H9 (cell line): ENCODE measurements at regions not wholly inside any gene's neighbourhood (a gene's known extent, or its start where the extent isn't known, plus 50 kb on each side); places are given as distances from the start of the nearest gene placed in this dataset.

Experiments used
- DNase-seq: peaks from one replicate; pipeline ENCODE4 v3.0.0-alpha.2; 2017
- H2AFZ ChIP-seq: one replicate; pipeline ENCODE4 v1.6.1; 2013; ENCODE audit warnings: mild to moderate bottlenecking, low read length, control low read depth, moderate library complexity
- H2AK5ac ChIP-seq: 2 replicates; pipeline ENCODE4 v1.6.1; 2013; ENCODE audit warnings: low read length, control low read depth, mixed read lengths; ENCODE audit not compliant: insufficient read length
- H2BK120ac ChIP-seq: one replicate; pipeline ENCODE4 v1.6.1; 2013; ENCODE audit warnings: low read depth, mild to moderate bottlenecking, low read length, control low read depth, inconsistent platforms; ENCODE audit not compliant: poor library complexity, severe bottlenecking
- H2BK12ac ChIP-seq: 2 replicates; pipeline ENCODE4 v1.6.1; 2013; ENCODE audit warnings: low read length, control low read depth, mixed read lengths, low read depth; ENCODE audit not compliant: insufficient read length
- H2BK15ac ChIP-seq: 2 replicates; pipeline ENCODE4 v1.6.1; 2013; ENCODE audit warnings: low read depth, low read length, control low read depth
- H2BK20ac ChIP-seq: one replicate; pipeline ENCODE4 v1.6.1; 2013; ENCODE audit warnings: low read depth, mild to moderate bottlenecking, low read length, control low read depth, inconsistent platforms; ENCODE audit not compliant: poor library complexity, severe bottlenecking
- H2BK5ac ChIP-seq: 2 replicates; pipeline ENCODE4 v1.6.1; 2013; ENCODE audit warnings: low read length, control low read depth, mixed read lengths; ENCODE audit not compliant: insufficient read length
- H3K14ac ChIP-seq: 2 replicates; pipeline ENCODE4 v1.6.1; 2013; ENCODE audit warnings: low read length, control low read depth; ENCODE audit not compliant: insufficient read depth
- H3K18ac ChIP-seq: 2 replicates; pipeline ENCODE4 v1.6.1; 2013; ENCODE audit warnings: low read depth, mild to moderate bottlenecking, mixed read lengths, low read length, control low read depth; ENCODE audit not compliant: insufficient read length
- H3K23ac ChIP-seq: 2 replicates; pipeline ENCODE4 v1.6.1; 2013; ENCODE audit warnings: low read length, control low read depth, mixed read lengths, low read depth; ENCODE audit not compliant: insufficient read length
- H3K23me2 ChIP-seq: 2 replicates; pipeline ENCODE4 v1.6.1; 2013; ENCODE audit warnings: low read depth, mild to moderate bottlenecking, mixed read lengths, low read length, control low read depth; ENCODE audit not compliant: insufficient read length, poor library complexity, severe bottlenecking
- H3K27ac ChIP-seq: 2 replicates; pipeline ENCODE4 v1.5.1; 2013; ENCODE audit warnings: low read length, control low read depth, mixed read lengths, low read depth; ENCODE audit not compliant: insufficient read length
- H3K27me3 ChIP-seq: 2 replicates; pipeline ENCODE4 v1.6.1; 2013; ENCODE audit warnings: low read length, control low read depth, inconsistent platforms; ENCODE audit not compliant: insufficient read depth
- H3K4ac ChIP-seq: 2 replicates; pipeline ENCODE4 v1.6.1; 2013; ENCODE audit warnings: low read depth, mild to moderate bottlenecking, control low read depth, inconsistent platforms, low read length, moderate library complexity
- H3K4me1 ChIP-seq: 2 replicates; pipeline ENCODE4 v1.6.1; 2013; ENCODE audit warnings: low read length, control low read depth, inconsistent platforms; ENCODE audit not compliant: insufficient read depth
- H3K4me2 ChIP-seq: 2 replicates; pipeline ENCODE4 v1.6.1; 2013; ENCODE audit warnings: low read length, control low read depth, mixed read lengths; ENCODE audit not compliant: insufficient read length, insufficient read depth
- H3K56ac ChIP-seq: 2 replicates; pipeline ENCODE4 v1.6.1; 2013; ENCODE audit warnings: low read depth, mild to moderate bottlenecking, mixed read lengths, low read length, control low read depth; ENCODE audit not compliant: insufficient read length
- H3K79me1 ChIP-seq: 2 replicates; pipeline ENCODE4 v1.6.1; 2013; ENCODE audit warnings: low read depth, mild to moderate bottlenecking, moderate library complexity, low read length, control low read depth, inconsistent platforms; ENCODE audit not compliant: insufficient read depth, poor library complexity, severe bottlenecking
- H3K79me2 ChIP-seq: 2 replicates; pipeline ENCODE4 v1.6.1; 2013; ENCODE audit warnings: low read length, control low read depth, inconsistent platforms; ENCODE audit not compliant: insufficient read depth
- H3K9ac ChIP-seq: 2 replicates; pipeline ENCODE4 v1.6.1; 2013; ENCODE audit warnings: low read length, control low read depth, mixed read lengths; ENCODE audit not compliant: insufficient read length; ENCODE audit errors: extremely low read depth
- H3K9me3 ChIP-seq: one replicate; pipeline ENCODE4 v1.6.1; 2013; ENCODE audit warnings: low read depth, low read length, inconsistent platforms; ENCODE audit not compliant: control insufficient read depth
- H3T11ph ChIP-seq: one replicate; pipeline ENCODE4 v1.6.1; 2013; ENCODE audit warnings: mild to moderate bottlenecking, low read length, control low read depth, inconsistent platforms
- H4K20me1 ChIP-seq: one replicate; pipeline ENCODE4 v1.6.1; 2013; ENCODE audit not compliant: control insufficient read depth, insufficient read length, insufficient read depth
- H4K5ac ChIP-seq: 2 replicates; pipeline ENCODE4 v1.6.1; 2013; ENCODE audit warnings: low read depth, mild to moderate bottlenecking, mixed read lengths, low read length, control low read depth; ENCODE audit not compliant: insufficient read length
- H4K8ac ChIP-seq: replicated peaks from 2 replicates; pipeline ENCODE4 v1.6.1; 2013; ENCODE audit warnings: low read length, control low read depth, mixed read lengths, low read depth; ENCODE audit not compliant: insufficient read length
- H4K91ac ChIP-seq: 2 replicates; pipeline ENCODE4 v1.6.1; 2013; ENCODE audit warnings: low read depth, mild to moderate bottlenecking, moderate library complexity, mixed read lengths, low read length, control low read depth; ENCODE audit not compliant: insufficient read length
- H3K27ac Mint-ChIP-seq, 3 experiments: 2 replicates in 2 of 3; 3 replicates in 1 of 3; pipeline ENCODE4 v1.8.0; 2020 to 2021; ENCODE audit warnings: mixed read lengths in 3 of 3, mild to moderate bottlenecking in 1 of 3, moderate library complexity in 1 of 3
- H3K27me3 Mint-ChIP-seq: 2 replicates; pipeline ENCODE4 v1.8.0; 2021; ENCODE audit warnings: low read depth, mild to moderate bottlenecking, moderate library complexity, mixed read lengths
- H3K36me3 Mint-ChIP-seq, 3 experiments: 2 replicates in 2 of 3; 3 replicates in 1 of 3; pipeline ENCODE4 v1.8.0; 2020 to 2021; ENCODE audit warnings: low read depth in 3 of 3, mixed read lengths in 3 of 3; ENCODE audit not compliant: insufficient read depth in 1 of 3
- H3K4me1 Mint-ChIP-seq, 2 experiments: 2 replicates each; pipeline ENCODE4 v1.8.0; 2020; ENCODE audit warnings: mixed read lengths in 2 of 2
- H3K4me3 Mint-ChIP-seq, 2 experiments: 2 replicates in 1 of 2; 3 replicates in 1 of 2; pipeline ENCODE4 v1.8.0; 2020 to 2021; ENCODE audit warnings: mild to moderate bottlenecking in 2 of 2, mixed read lengths in 2 of 2, moderate library complexity in 1 of 2
- H3K9me3 Mint-ChIP-seq, 2 experiments: 2 replicates in 1 of 2; 3 replicates in 1 of 2; pipeline ENCODE4 v1.8.0; 2020; ENCODE audit warnings: mild to moderate bottlenecking in 2 of 2, mixed read lengths in 2 of 2, moderate library complexity in 1 of 2
- CTCF ChIP-seq: fragments of 200-600 bp; sonication (generic); conservative IDR thresholded peaks from 3 replicates; pipeline ENCODE4 v1.8.0; 2021; ENCODE audit warnings: antibody characterized with exemption, mild to moderate bottlenecking
- WGBS: extraction: QIAGEN DNeasy Blood & Tissue Kit; methylation state at CpG from one replicate; pipeline ENCODE4 v1.1.7; 2013; ENCODE audit warnings: missing lambda C conversion rate, low lambda C conversion rate, mixed read lengths; ENCODE audit not compliant: insufficient read length; ENCODE audit errors: extremely low coverage; 5-methylcytosine and 5-hydroxymethylcytosine counted together

- no peak overlapping the region for H3K23ac ChIP-seq
- no peak overlapping the region for H3K4ac ChIP-seq
- H2BK15ac ChIP-seq = no peak overlapping the region
- H4K5ac ChIP-seq = no peak overlapping the region
- Mint-ChIP-seq H3K27ac (no peak overlapping the region), H3K27me3 (no peaks in the 10 kb centered on the region), H3K9me3 (no peaks in the 10 kb centered on the region), H3K4me1 (peaks cover 45 to 53% of the 10 kb centered on the region in 2 experiments), H3K36me3 (no peaks in the 10 kb centered on the region), H3K4me3 (no peak overlapping the region)
- H3K18ac ChIP-seq = no peak overlapping the region
- H3K4me1 ChIP-seq = peaks cover 6% of the 10 kb centered on the region; the same call in 1 of the 2 replicates
- H4K8ac ChIP-seq = no peak overlapping the region
- no peak for TF ChIP-seq CTCF
- no peaks in the 10 kb centered on the region for H3K23me2 ChIP-seq
- no peaks in the 10 kb centered on the region for H3K27me3 ChIP-seq
- no peak overlapping the region for H3K9ac ChIP-seq
- H2BK120ac ChIP-seq = no peak overlapping the region
- no peak overlapping the region for H2BK5ac ChIP-seq
- H2AK5ac ChIP-seq = no peak overlapping the region
- no peaks in the 10 kb centered on the region for H4K20me1 ChIP-seq
- no peak overlapping the region for H3K56ac ChIP-seq
- H3K9me3 ChIP-seq = no peaks in the 10 kb centered on the region
- no peaks in the 10 kb centered on the region for H3K79me2 ChIP-seq
- DNase-seq = no peak
- H2AFZ ChIP-seq = no peak overlapping the region
- H4K91ac ChIP-seq = no peak overlapping the region
- H2BK12ac ChIP-seq = no peak overlapping the region
- no peak overlapping the region for H3K14ac ChIP-seq
- no peak overlapping the region for H3K4me2 ChIP-seq
- no peak overlapping the region for H2BK20ac ChIP-seq
- no peaks in the 10 kb centered on the region for H3K79me1 ChIP-seq
- no CpG with 5 or more reads among the region's 11 CpGs for WGBS
- H3T11ph ChIP-seq = no peak overlapping the region
- H3K27ac ChIP-seq = no peak overlapping the region
Observed at GRCh38 chr9:81823672-81824554, 104.3 kb upstream of the SPATA31D4 start.
